ENCODE measurements at regions not wholly inside any gene's neighbourhood (a gene's known extent, or its start where the extent isn't known, plus 50 kb on each side); places are given as distances from the start of the nearest gene placed in this dataset.

DNA sequence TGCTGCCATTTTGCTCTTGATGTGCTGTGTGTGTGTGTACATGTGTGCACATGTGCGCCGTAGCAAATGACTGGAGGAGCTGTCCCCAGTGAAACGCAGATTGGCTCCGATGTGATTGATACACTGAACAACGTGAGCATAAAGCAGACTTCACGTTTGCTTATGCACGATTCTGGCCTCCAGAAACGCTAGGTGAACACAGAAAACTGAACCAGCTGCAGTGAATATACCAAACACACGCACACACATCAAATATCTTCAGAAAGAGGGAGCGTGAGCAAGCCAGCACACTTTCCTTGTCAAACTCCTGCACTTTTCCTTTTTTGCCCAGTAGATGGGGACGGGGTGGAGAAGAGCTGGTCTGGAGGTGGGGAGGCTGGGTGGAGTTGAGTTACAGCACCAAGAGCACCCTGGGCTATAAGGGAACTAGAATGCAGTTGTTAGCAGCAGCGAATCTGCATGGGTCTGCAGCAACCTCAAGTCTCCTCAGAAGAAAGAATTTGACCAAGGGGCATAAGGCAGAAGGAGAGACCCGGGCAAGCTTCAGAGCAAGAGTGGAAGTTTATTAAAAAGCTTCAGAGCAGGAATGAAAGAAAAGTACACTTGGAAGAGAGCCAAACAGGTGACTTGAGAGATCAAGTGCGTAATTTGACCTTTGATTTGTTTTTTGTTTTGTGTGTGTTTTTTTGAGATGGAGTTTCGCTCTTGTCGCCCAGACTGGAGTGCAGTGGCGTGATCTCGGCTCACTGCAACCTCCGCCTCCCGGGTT is 77.8 kb upstream of the CADM1 start:
- no peak for TF ChIP-seq GLIS3 (CRISPR knock-in tag; IDR thresholded peaks at IDR 0.05)
- TF ChIP-seq, protein P1, sequence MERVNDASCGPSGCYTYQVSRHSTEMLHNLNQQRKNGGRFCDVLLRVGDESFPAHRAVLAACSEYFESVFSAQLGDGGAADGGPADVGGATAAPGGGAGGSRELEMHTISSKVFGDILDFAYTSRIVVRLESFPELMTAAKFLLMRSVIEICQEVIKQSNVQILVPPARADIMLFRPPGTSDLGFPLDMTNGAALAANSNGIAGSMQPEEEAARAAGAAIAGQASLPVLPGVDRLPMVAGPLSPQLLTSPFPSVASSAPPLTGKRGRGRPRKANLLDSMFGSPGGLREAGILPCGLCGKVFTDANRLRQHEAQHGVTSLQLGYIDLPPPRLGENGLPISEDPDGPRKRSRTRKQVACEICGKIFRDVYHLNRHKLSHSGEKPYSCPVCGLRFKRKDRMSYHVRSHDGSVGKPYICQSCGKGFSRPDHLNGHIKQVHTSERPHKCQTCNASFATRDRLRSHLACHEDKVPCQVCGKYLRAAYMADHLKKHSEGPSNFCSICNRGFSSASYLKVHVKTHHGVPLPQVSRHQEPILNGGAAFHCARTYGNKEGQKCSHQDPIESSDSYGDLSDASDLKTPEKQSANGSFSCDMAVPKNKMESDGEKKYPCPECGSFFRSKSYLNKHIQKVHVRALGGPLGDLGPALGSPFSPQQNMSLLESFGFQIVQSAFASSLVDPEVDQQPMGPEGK (CRISPR knock-in tag; IDR thresholded peaks at IDR 0.05; ENCODE audit: borderline replicate concordance), result no peak
